SJSA1 (cell line): ENCODE measurements at regions not wholly inside any gene's neighbourhood (a gene's known extent, or its start where the extent isn't known, plus 50 kb on each side); places are given as distances from the start of the nearest gene placed in this dataset.
"Not testable (repeated sequence)": the region's sequence is repeated elsewhere in the genome, so short reads cannot be mapped to it uniquely, and the experiment has no call there.

Experiments
- DNase-seq, 2 experiments: peaks; one replicate each; pipeline ENCODE4 v3.0.0-alpha.2; 2015 to 2020; ENCODE audit warnings: low spot score in 2 of 2, low read depth in 1 of 2
- H3K27ac ChIP-seq: fragments of 250-450 bp; sonication (Bioruptor Pico); 2 replicates; pipeline ENCODE4 v1.5.1; 2020; ENCODE audit warnings: mild to moderate bottlenecking, moderate library complexity
- H3K27me3 ChIP-seq: fragments of 250-450 bp; sonication (Bioruptor Pico); replicated peaks from 2 replicates; pipeline ENCODE4 v1.5.1; 2020; ENCODE audit warnings: mild to moderate bottlenecking, moderate library complexity
- H3K36me3 ChIP-seq: fragments of 250-450 bp; sonication (Bioruptor Pico); 2 replicates; pipeline ENCODE4 v1.5.1; 2020; ENCODE audit warnings: mild to moderate bottlenecking
- H3K4me1 ChIP-seq: fragments of 250-450 bp; sonication (Bioruptor Pico); replicated peaks from 2 replicates; pipeline ENCODE4 v1.6.1; 2021; ENCODE audit warnings: mild to moderate bottlenecking
- H3K4me3 ChIP-seq: fragments of 250-450 bp; sonication (Bioruptor Pico); 2 replicates; pipeline ENCODE4 v1.5.1; 2020; ENCODE audit warnings: mild to moderate bottlenecking
- H3K9me3 ChIP-seq: fragments of 250-450 bp; sonication (Bioruptor Pico); replicated peaks from 2 replicates; pipeline ENCODE4 v1.5.1; 2020; ENCODE audit warnings: mild to moderate bottlenecking

- H3K9me3 ChIP-seq: no peaks in the 10 kb centered on the region
- H3K27ac ChIP-seq: no peak overlapping the region
- H3K27me3 ChIP-seq: no peaks in the 10 kb centered on the region
- no peak overlapping the region for H3K4me3 ChIP-seq
- H3K36me3 ChIP-seq: no peaks in the 10 kb centered on the region
- DNase-seq: no peak
- H3K4me1 ChIP-seq: no peaks in the 10 kb centered on the region
These were observed 1141.8 kb downstream of the RPIA start for GRCh38 chr2:89833116-89833779.

- peak in 1 of 2 experiments; percentile 27 for DNase-seq
- Histone ChIP-seq H3K4me1 (no peaks in the 10 kb centered on the region), H3K9me3 (no peaks in the 10 kb centered on the region), H3K4me3 (no peak overlapping the region), H3K27ac (no peak overlapping the region), H3K27me3 (no peaks in the 10 kb centered on the region), H3K36me3 (no peaks in the 10 kb centered on the region)
These were observed 1142.3 kb downstream of the RPIA start for GRCh38 chr2:89833780-89834117.

- no peaks in the 10 kb centered on the region for H3K9me3 ChIP-seq
- H3K4me3 ChIP-seq: no peak overlapping the region
- no peak for DNase-seq
These were observed 1142.8 kb downstream of the RPIA start for GRCh38 chr2:89834306-89834705.

GRCh38 chr2:89836326-89836725, 1144.9 kb downstream of the RPIA start:
- not testable (repeated sequence) for H3K9me3 ChIP-seq, H3K36me3 ChIP-seq, H3K27me3 ChIP-seq, DNase-seq, H3K4me1 ChIP-seq, H3K4me3 ChIP-seq, H3K27ac ChIP-seq

More at GRCh38 chr2:89834306-89834705, 1142.8 kb downstream of the RPIA start:
- no peaks in the 10 kb centered on the region for H3K27me3 ChIP-seq
- H3K36me3 ChIP-seq: no peaks in the 10 kb centered on the region
- H3K4me1 ChIP-seq: no peaks in the 10 kb centered on the region
- H3K27ac ChIP-seq: no peak overlapping the region

- H3K27ac ChIP-seq: no peak overlapping the region
- no peaks in the 10 kb centered on the region for H3K27me3 ChIP-seq
- H3K36me3 ChIP-seq: no peaks in the 10 kb centered on the region
- no peak overlapping the region for H3K4me3 ChIP-seq
- no peak for DNase-seq
- H3K4me1 ChIP-seq: no peaks in the 10 kb centered on the region
- H3K9me3 ChIP-seq: no peaks in the 10 kb centered on the region
These were observed 1146.6 kb downstream of the RPIA start for GRCh38 chr2:89837962-89838625.

GRCh38 chr2:89840175-89840574, 1148.7 kb downstream of the RPIA start:
- not testable (repeated sequence) for H3K27ac ChIP-seq, H3K27me3 ChIP-seq, H3K36me3 ChIP-seq, H3K9me3 ChIP-seq, DNase-seq, H3K4me1 ChIP-seq, H3K4me3 ChIP-seq

- H3K27me3 ChIP-seq, DNase-seq, H3K36me3 ChIP-seq, H3K4me1 ChIP-seq, H3K27ac ChIP-seq, H3K9me3 ChIP-seq, H3K4me3 ChIP-seq: not testable (repeated sequence)
These were observed 1149.5 kb downstream of the RPIA start for GRCh38 chr2:89840781-89841475.

- Histone ChIP-seq H3K36me3 (no peaks in the 10 kb centered on the region), H3K4me3 (no peak overlapping the region), H3K4me1 (no peaks in the 10 kb centered on the region), H3K9me3 (no peaks in the 10 kb centered on the region; the same call in 1 of the 2 replicates), H3K27me3 (no peaks in the 10 kb centered on the region), H3K27ac (no peak overlapping the region)
- DNase-seq: no peak
These were observed 1150.0 kb downstream of the RPIA start for GRCh38 chr2:89841476-89841840.

- no peaks in the 10 kb centered on the region for H3K4me1 ChIP-seq
- DNase-seq: no peak
- no peak overlapping the region for H3K4me3 ChIP-seq
- H3K27me3 ChIP-seq: no peaks in the 10 kb centered on the region
- H3K36me3 ChIP-seq: no peaks in the 10 kb centered on the region
- no peaks in the 10 kb centered on the region; the same call in 1 of the 2 replicates for H3K9me3 ChIP-seq
- no peak overlapping the region for H3K27ac ChIP-seq
These were observed 1150.9 kb downstream of the RPIA start for GRCh38 chr2:89842180-89842908.

- Histone ChIP-seq H3K27ac (no peak overlapping the region), H3K4me1 (no peaks in the 10 kb centered on the region), H3K27me3 (0 out of 2 replicates have a peak, but pooled peaks cover 4% of the 10 kb centered on the region), H3K36me3 (no peaks in the 10 kb centered on the region), H3K4me3 (no peak overlapping the region), H3K9me3 (no peaks in the 10 kb centered on the region; the same call in 1 of the 2 replicates)
- peak in 1 of 2 experiments; percentile 30 for DNase-seq
These were observed 1152.9 kb downstream of the RPIA start for GRCh38 chr2:89844221-89844943.

- no peaks in the 10 kb centered on the region; the same call in 1 of the 2 replicates for H3K9me3 ChIP-seq
- no peak for DNase-seq
- peaks cover 8% of the 10 kb centered on the region; the same call in 1 of the 2 replicates for H3K27me3 ChIP-seq
- no peak overlapping the region for H3K27ac ChIP-seq
- H3K4me3 ChIP-seq: no peak overlapping the region
- H3K36me3 ChIP-seq: no peaks in the 10 kb centered on the region
- H3K4me1 ChIP-seq: no peaks in the 10 kb centered on the region
These were observed 1154.1 kb downstream of the RPIA start for GRCh38 chr2:89845532-89845931.

- Histone ChIP-seq H3K4me1 (no peaks in the 10 kb centered on the region), H3K4me3 (no peak overlapping the region), H3K9me3 (no peaks in the 10 kb centered on the region; the same call in 1 of the 2 replicates), H3K36me3 (no peaks in the 10 kb centered on the region), H3K27me3 (peaks cover 8% of the 10 kb centered on the region; the same call in 1 of the 2 replicates), H3K27ac (no peak overlapping the region)
- no peak for DNase-seq
These were observed 1156.6 kb downstream of the RPIA start for GRCh38 chr2:89848114-89848513.

- Histone ChIP-seq H3K9me3 (no peaks in the 10 kb centered on the region; the same call in 1 of the 2 replicates), H3K4me3 (no peak overlapping the region), H3K27me3 (peaks cover 8% of the 10 kb centered on the region; the same call in 1 of the 2 replicates), H3K27ac (no peak overlapping the region), H3K36me3 (no peaks in the 10 kb centered on the region), H3K4me1 (no peaks in the 10 kb centered on the region)
- no peak for DNase-seq
These were observed 1157.4 kb downstream of the RPIA start for GRCh38 chr2:89848763-89849368.
